ENCODE measurements at regions not wholly inside any gene's neighbourhood (a gene's known extent, or its start where the extent isn't known, plus 50 kb on each side); places are given as distances from the start of the nearest gene placed in this dataset.

DNA sequence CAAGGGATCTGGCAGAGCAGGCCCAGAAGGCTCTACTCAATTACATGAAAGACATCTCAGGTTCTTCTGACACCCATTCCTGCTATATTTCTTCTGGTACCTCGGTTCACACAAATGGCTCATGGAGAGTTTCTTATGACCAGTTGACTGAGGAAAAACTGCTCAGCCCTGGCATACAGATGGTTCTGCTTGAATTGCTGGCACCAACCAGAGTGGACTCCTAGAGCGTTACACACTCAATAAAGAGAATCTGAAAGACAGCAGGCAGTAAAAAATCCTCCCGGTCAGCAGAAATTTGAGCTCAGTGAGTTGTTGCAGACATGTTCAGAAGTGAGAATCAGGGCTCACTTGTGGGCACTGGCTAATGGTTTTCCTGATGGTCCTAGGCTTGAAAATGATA lies 434.4 kb downstream of the TCERG1L start:
- dilution Hi-C loops (cut with MboI; ENCODE audit: extremely low pct_ligation_motif_present, low sequenced_read_pairs): no loop called here
- Histone ChIP-seq H4K20me1 (ENCODE audit: control insufficient read depth, extremely low read depth, insufficient read depth, low read length) (no peaks in the 10 kb centered on the region), H3K4me3 (ENCODE audit: control insufficient read depth in 2 of 3, extremely low read depth in 1 of 3, insufficient read depth in 2 of 3, low read depth in 1 of 3, low read length in 3 of 3) (no peak overlapping the region), H3K9ac (ENCODE audit: control insufficient read depth, extremely low read depth, insufficient read depth, low read length) (no peak overlapping the region), H3K9me3 (ENCODE audit: control insufficient read depth, low read depth, low read length) (peaks cover 6% of the 10 kb centered on the region), H3K27me3 (ENCODE audit: control insufficient read depth, extremely low read depth, insufficient read depth, low read length) (no peaks in the 10 kb centered on the region), H3K4me2 (ENCODE audit: control insufficient read depth, extremely low read depth, insufficient read depth, low read depth, low read length) (no peak overlapping the region), H3K4me1 (ENCODE audit: control insufficient read depth, extremely low read depth, insufficient read depth, low read length) (no peaks in the 10 kb centered on the region), H2AFZ (ENCODE audit: control insufficient read depth, low read length) (no peak overlapping the region), H3K36me3 (ENCODE audit: control insufficient read depth in 2 of 2, extremely low read depth in 1 of 2, insufficient read depth in 2 of 2, low read length in 2 of 2) (no peaks in the 10 kb centered on the region), H3K79me2 (ENCODE audit: control insufficient read depth, insufficient read depth, low read length) (no peaks in the 10 kb centered on the region), H3K27ac (ENCODE audit: control insufficient read depth, insufficient read depth, low read length) (no peak overlapping the region), H3K9me1 (ENCODE audit: control insufficient read depth, extremely low read depth, insufficient read depth, low read length) (no peaks in the 10 kb centered on the region)
- DNase-seq (ENCODE audit: low read depth, low spot score): no peak
- FAIRE-seq: no peak
- TF ChIP-seq, protein P1, sequence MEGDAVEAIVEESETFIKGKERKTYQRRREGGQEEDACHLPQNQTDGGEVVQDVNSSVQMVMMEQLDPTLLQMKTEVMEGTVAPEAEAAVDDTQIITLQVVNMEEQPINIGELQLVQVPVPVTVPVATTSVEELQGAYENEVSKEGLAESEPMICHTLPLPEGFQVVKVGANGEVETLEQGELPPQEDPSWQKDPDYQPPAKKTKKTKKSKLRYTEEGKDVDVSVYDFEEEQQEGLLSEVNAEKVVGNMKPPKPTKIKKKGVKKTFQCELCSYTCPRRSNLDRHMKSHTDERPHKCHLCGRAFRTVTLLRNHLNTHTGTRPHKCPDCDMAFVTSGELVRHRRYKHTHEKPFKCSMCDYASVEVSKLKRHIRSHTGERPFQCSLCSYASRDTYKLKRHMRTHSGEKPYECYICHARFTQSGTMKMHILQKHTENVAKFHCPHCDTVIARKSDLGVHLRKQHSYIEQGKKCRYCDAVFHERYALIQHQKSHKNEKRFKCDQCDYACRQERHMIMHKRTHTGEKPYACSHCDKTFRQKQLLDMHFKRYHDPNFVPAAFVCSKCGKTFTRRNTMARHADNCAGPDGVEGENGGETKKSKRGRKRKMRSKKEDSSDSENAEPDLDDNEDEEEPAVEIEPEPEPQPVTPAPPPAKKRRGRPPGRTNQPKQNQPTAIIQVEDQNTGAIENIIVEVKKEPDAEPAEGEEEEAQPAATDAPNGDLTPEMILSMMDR (optimal IDR thresholded peaks at IDR 0.05 in 1 of 3, IDR thresholded peaks at IDR 0.05 in 1 of 3, conservative IDR thresholded peaks at IDR 0.05 in 1 of 3; ENCODE audit: extremely low read depth in 1 of 3, insufficient read depth in 2 of 3, low read length in 3 of 3): no peak
- TF ChIP-seq EZH2 (IDR thresholded peaks at IDR 0.05; ENCODE audit: low read length): no peak

DNA sequence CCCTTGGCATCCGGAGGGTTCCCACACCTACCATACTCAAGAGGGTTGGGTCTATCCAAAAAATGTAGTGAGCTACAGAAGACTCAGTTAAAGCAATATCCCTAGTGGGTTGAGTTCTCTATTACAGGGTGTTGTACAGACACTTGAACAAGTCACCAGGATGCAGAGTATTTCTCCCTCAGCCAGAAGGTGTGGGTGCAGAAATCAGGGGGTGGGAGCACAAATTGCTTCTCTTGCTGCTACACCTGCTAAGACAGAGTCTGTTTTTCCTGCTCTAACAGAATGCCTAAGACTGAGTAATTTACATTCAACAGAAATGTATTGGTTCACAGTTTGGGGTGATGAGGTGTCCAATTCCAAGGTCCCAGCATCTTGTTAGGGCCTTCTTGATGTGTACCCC lies 433.4 kb downstream of the TCERG1L start:
- Histone ChIP-seq H3K4me1 (ENCODE audit: control insufficient read depth, extremely low read depth, insufficient read depth, low read length) (no peaks in the 10 kb centered on the region), H3K36me3 (ENCODE audit: control insufficient read depth in 2 of 2, extremely low read depth in 1 of 2, insufficient read depth in 2 of 2, low read length in 2 of 2) (no peaks in the 10 kb centered on the region), H3K9me1 (ENCODE audit: control insufficient read depth, extremely low read depth, insufficient read depth, low read length) (no peaks in the 10 kb centered on the region), H3K9ac (ENCODE audit: control insufficient read depth, extremely low read depth, insufficient read depth, low read length) (no peak overlapping the region), H3K79me2 (ENCODE audit: control insufficient read depth, insufficient read depth, low read length) (no peaks in the 10 kb centered on the region), H3K9me3 (ENCODE audit: control insufficient read depth, low read depth, low read length) (peaks cover 6% of the 10 kb centered on the region), H3K27me3 (ENCODE audit: control insufficient read depth, extremely low read depth, insufficient read depth, low read length) (no peaks in the 10 kb centered on the region), H4K20me1 (ENCODE audit: control insufficient read depth, extremely low read depth, insufficient read depth, low read length) (no peaks in the 10 kb centered on the region), H3K4me3 (ENCODE audit: control insufficient read depth in 2 of 3, extremely low read depth in 1 of 3, insufficient read depth in 2 of 3, low read depth in 1 of 3, low read length in 3 of 3) (no peak overlapping the region), H3K27ac (ENCODE audit: control insufficient read depth, insufficient read depth, low read length) (no peak overlapping the region), H2AFZ (ENCODE audit: control insufficient read depth, low read length) (no peak overlapping the region), H3K4me2 (ENCODE audit: control insufficient read depth, extremely low read depth, insufficient read depth, low read depth, low read length) (no peak overlapping the region)
- no peak for DNase-seq (ENCODE audit: low read depth, low spot score)
- TF ChIP-seq EZH2 (IDR thresholded peaks at IDR 0.05; ENCODE audit: low read length): no peak
- TF ChIP-seq, protein P1 (optimal IDR thresholded peaks at IDR 0.05 in 1 of 3, IDR thresholded peaks at IDR 0.05 in 1 of 3, conservative IDR thresholded peaks at IDR 0.05 in 1 of 3; ENCODE audit: extremely low read depth in 1 of 3, insufficient read depth in 2 of 3, low read length in 3 of 3): no peak
- dilution Hi-C loops (cut with MboI; ENCODE audit: extremely low pct_ligation_motif_present, low sequenced_read_pairs): no loop called here
- FAIRE-seq: no peak
